ENCODE measurements at regions not wholly inside any gene's neighbourhood (a gene's known extent, or its start where the extent isn't known, plus 50 kb on each side); places are given as distances from the start of the nearest gene placed in this dataset.

DNA sequence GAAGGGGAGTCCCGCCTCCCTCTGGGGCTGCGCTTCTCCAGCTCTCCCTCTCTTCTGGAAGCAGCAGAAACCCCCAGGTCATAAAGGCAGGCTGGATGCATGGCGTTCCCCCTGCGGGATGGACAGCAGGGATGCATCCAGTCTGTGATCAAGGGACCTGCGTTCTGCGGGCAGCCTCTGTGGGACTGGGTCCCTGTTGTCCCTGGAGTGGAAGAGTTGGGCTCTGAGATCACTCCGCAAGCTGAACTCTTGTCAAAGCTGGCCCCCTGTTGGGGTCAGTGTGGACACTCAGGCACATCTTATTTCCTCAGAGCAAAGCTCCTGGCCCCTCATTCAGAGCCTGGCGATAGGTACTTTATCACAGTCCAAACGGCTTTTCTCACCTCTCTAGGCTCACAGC is 341.2 kb downstream of the PTPRU start:
- Mint-ChIP-seq H3K36me3 (ENCODE audit: insufficient read depth, unreplicated experiment) (no peaks in the 10 kb centered on the region), H3K4me3 (ENCODE audit: unreplicated experiment) (no peak overlapping the region), H3K9me3 (ENCODE audit: unreplicated experiment) (no peaks in the 10 kb centered on the region), H3K27ac (ENCODE audit: unreplicated experiment) (no peak overlapping the region), H3K27me3 (ENCODE audit: insufficient read depth, unreplicated experiment) (peaks cover 1% of the 10 kb centered on the region), H3K4me1 (ENCODE audit: low read depth, unreplicated experiment) (no peaks in the 10 kb centered on the region)
- POLR2A ChIA-PET: no interaction called here
- TF ChIP-seq CTCF (IDR thresholded peaks at IDR 0.05; ENCODE audit: insufficient read depth in 1 of 2, low read depth in 1 of 2, low read length in 1 of 2, severe bottlenecking in 1 of 2, unreplicated experiment in 1 of 2): no peak
- CTCF ChIA-PET: no interaction called here
- BruUV-seq (replicated peaks): no TSS peak
- Histone ChIP-seq H3K4me1 (no peaks in the 10 kb centered on the region), H3K4me3 (ENCODE audit: low read depth, low read length) (no peak overlapping the region), H3K27me3 (replicated peaks; ENCODE audit: control insufficient read depth, insufficient read depth, low read length) (no peaks in the 10 kb centered on the region), H3K36me3 (ENCODE audit: control insufficient read depth, insufficient read depth, low read length) (no peaks in the 10 kb centered on the region), H3K9me3 (no peaks in the 10 kb centered on the region)
- DNase-seq: no peak
- intact Hi-C loops (cut with micrococcal nuclease; ENCODE audit: unreplicated experiment): no loop called here

- TF ChIP-seq CTCF (IDR thresholded peaks at IDR 0.05; ENCODE audit: insufficient read depth in 1 of 2, low read depth in 1 of 2, low read length in 1 of 2, severe bottlenecking in 1 of 2, unreplicated experiment in 1 of 2): no peak
- Mint-ChIP-seq H3K27me3 (ENCODE audit: insufficient read depth, unreplicated experiment) (no peaks in the 10 kb centered on the region), H3K4me1 (ENCODE audit: low read depth, unreplicated experiment) (no peaks in the 10 kb centered on the region), H3K4me3 (ENCODE audit: unreplicated experiment) (no peak overlapping the region), H3K9me3 (ENCODE audit: unreplicated experiment) (no peaks in the 10 kb centered on the region), H3K27ac (ENCODE audit: unreplicated experiment) (no peak overlapping the region), H3K36me3 (ENCODE audit: insufficient read depth, unreplicated experiment) (no peaks in the 10 kb centered on the region)
- POLR2A ChIA-PET: no interaction called here
- no peak overlapping the region for H3K4me3 ChIP-seq (ENCODE audit: low read depth, low read length)
- no peaks in the 10 kb centered on the region for H3K9me3 ChIP-seq
- H3K27me3 ChIP-seq (replicated peaks; ENCODE audit: control insufficient read depth, insufficient read depth, low read length): no peaks in the 10 kb centered on the region
- DNase-seq: no peak
- no peaks in the 10 kb centered on the region for H3K4me1 ChIP-seq
- CTCF ChIA-PET: no interaction called here
- intact Hi-C loops (cut with micrococcal nuclease; ENCODE audit: unreplicated experiment): no loop called here
- no peaks in the 10 kb centered on the region for H3K36me3 ChIP-seq (ENCODE audit: control insufficient read depth, insufficient read depth, low read length)
- BruUV-seq (replicated peaks): no TSS peak
These were observed 340.2 kb downstream of the PTPRU start for GRCh38 chr1:29576510-29576909.

- ChIA-PET POLR2A (no interaction called here), CTCF (no interaction called here)
- no peak overlapping the region for H3K27ac Mint-ChIP-seq (ENCODE audit: unreplicated experiment)
- no peak for DNase-seq
- intact Hi-C loops (cut with micrococcal nuclease; ENCODE audit: unreplicated experiment): no loop called here
- no peaks in the 10 kb centered on the region for H3K9me3 Mint-ChIP-seq (ENCODE audit: unreplicated experiment)
- H3K4me3 Mint-ChIP-seq (ENCODE audit: unreplicated experiment): no peak overlapping the region
- H3K36me3 Mint-ChIP-seq (ENCODE audit: insufficient read depth, unreplicated experiment): no peaks in the 10 kb centered on the region
- Histone ChIP-seq H3K4me3 (ENCODE audit: low read depth, low read length) (no peak overlapping the region), H3K36me3 (ENCODE audit: control insufficient read depth, insufficient read depth, low read length) (no peaks in the 10 kb centered on the region), H3K27me3 (replicated peaks; ENCODE audit: control insufficient read depth, insufficient read depth, low read length) (no peaks in the 10 kb centered on the region), H3K9me3 (no peaks in the 10 kb centered on the region), H3K4me1 (no peaks in the 10 kb centered on the region)
- BruUV-seq (replicated peaks): no TSS peak
- no peak for TF ChIP-seq CTCF (IDR thresholded peaks at IDR 0.05; ENCODE audit: insufficient read depth in 1 of 2, low read depth in 1 of 2, low read length in 1 of 2, severe bottlenecking in 1 of 2, unreplicated experiment in 1 of 2)
- H3K4me1 Mint-ChIP-seq (ENCODE audit: low read depth, unreplicated experiment): no peaks in the 10 kb centered on the region
- no peaks in the 10 kb centered on the region for H3K27me3 Mint-ChIP-seq (ENCODE audit: insufficient read depth, unreplicated experiment)
These were observed 339.5 kb downstream of the PTPRU start for GRCh38 chr1:29575826-29576225.
